ENCODE measurements at regions not wholly inside any gene's neighbourhood (a gene's known extent, or its start where the extent isn't known, plus 50 kb on each side); places are given as distances from the start of the nearest gene placed in this dataset.
"Not testable (repeated sequence)": the region's sequence is repeated elsewhere in the genome, so short reads cannot be mapped to it uniquely, and the experiment has no call there.

DNA sequence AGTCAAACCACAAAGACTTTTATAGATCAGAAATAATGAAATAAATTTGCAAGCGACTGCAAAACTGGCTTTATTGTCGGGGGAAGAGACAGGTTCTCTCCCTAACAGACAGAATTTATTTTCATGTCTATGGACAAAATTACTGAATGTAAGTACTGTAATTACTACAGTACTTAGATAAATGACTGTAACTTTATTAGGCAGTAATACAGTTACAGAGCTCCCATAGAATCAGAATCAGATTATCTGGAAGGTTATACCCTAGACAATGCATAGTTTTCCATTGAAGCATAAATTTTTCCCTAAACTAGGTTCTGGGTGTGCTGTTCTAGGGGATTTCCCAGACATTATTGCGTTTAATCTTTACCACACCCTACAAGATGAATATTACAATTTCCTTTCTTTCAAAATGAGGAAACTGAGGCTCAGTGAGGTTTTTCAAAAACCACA, 114.2 kb downstream of the C12orf75 start:
- H3K4me3 Mint-ChIP-seq (ENCODE audit: unreplicated experiment) = no peak overlapping the region
- H3K9me3 Mint-ChIP-seq (ENCODE audit: unreplicated experiment) = no peaks in the 10 kb centered on the region
- peaks cover 16% of the 10 kb centered on the region for H3K4me1 Mint-ChIP-seq (ENCODE audit: insufficient read depth, unreplicated experiment)
- H3K36me3 Mint-ChIP-seq (ENCODE audit: insufficient read depth, unreplicated experiment) = no peaks in the 10 kb centered on the region
- ChIA-PET POLR2A (interaction anchor here (0.7 kb wide), 1 partner anchor 130 kb away, joined by 3 read pairs; no protein-coding TSS in a partner anchor), CTCF (interaction anchor here (0.6 to 1.4 kb wide), 3 partner anchors 61 to 692 kb away, joined by 3 to 5 read pairs (median 3); no protein-coding TSS in a partner anchor)
- intact Hi-C loops (cut with micrococcal nuclease) = no loop called here
- H3K27ac Mint-ChIP-seq (ENCODE audit: low read depth, unreplicated experiment) = no peak overlapping the region
- no TSS peak for BruUV-seq (replicated peaks)
- no peaks in the 10 kb centered on the region for H3K27me3 Mint-ChIP-seq (ENCODE audit: insufficient read depth, unreplicated experiment)
- TF ChIP-seq, protein P1, sequence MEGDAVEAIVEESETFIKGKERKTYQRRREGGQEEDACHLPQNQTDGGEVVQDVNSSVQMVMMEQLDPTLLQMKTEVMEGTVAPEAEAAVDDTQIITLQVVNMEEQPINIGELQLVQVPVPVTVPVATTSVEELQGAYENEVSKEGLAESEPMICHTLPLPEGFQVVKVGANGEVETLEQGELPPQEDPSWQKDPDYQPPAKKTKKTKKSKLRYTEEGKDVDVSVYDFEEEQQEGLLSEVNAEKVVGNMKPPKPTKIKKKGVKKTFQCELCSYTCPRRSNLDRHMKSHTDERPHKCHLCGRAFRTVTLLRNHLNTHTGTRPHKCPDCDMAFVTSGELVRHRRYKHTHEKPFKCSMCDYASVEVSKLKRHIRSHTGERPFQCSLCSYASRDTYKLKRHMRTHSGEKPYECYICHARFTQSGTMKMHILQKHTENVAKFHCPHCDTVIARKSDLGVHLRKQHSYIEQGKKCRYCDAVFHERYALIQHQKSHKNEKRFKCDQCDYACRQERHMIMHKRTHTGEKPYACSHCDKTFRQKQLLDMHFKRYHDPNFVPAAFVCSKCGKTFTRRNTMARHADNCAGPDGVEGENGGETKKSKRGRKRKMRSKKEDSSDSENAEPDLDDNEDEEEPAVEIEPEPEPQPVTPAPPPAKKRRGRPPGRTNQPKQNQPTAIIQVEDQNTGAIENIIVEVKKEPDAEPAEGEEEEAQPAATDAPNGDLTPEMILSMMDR (IDR thresholded peaks at IDR 0.05; ENCODE audit: unreplicated experiment) = no peak
- no peak for DNase-seq (ENCODE audit: unreplicated experiment)

DNA sequence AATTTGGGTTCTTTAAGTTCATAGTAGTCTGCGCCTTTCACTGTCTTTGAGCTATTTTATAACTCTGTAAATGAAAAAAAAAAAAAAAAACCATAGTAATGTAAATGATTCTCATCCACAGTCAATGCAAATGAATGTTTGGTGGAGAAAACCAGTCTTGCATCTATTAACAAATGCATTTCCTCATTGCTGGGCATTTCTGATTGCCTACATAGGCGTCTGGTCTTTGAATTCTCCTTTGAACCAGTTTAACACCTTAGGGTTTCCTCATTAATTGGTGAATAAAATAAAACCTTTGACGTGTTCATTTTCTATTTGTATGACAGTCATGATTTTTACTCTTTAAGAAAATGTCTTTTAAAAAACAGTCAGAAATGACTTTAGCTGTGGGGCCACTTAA, 114.8 kb downstream of the C12orf75 start:
- TF ChIP-seq, protein P1 (IDR thresholded peaks at IDR 0.05; ENCODE audit: unreplicated experiment) = no peak
- CTCF ChIA-PET = interaction anchor here (0.6 to 1.4 kb wide), 6 partner anchors 26 to 760 kb away, joined by 3 to 5 read pairs (median 3); no protein-coding TSS in a partner anchor
- H3K4me3 Mint-ChIP-seq (ENCODE audit: unreplicated experiment) = no peak overlapping the region
- BruUV-seq (replicated peaks) = no TSS peak
- intact Hi-C loops (cut with micrococcal nuclease) = no loop called here
- no peaks in the 10 kb centered on the region for H3K9me3 Mint-ChIP-seq (ENCODE audit: unreplicated experiment)
- H3K4me1 Mint-ChIP-seq (ENCODE audit: insufficient read depth, unreplicated experiment) = peaks cover 16% of the 10 kb centered on the region
- DNase-seq (ENCODE audit: unreplicated experiment) = no peak
- POLR2A ChIA-PET = interaction anchor here (0.6 to 1.2 kb wide), 4 partner anchors 12 to 1759 kb away, joined by 3 to 5 read pairs (median 3); partner anchors contain the start of gene POLR3B
- H3K36me3 Mint-ChIP-seq (ENCODE audit: insufficient read depth, unreplicated experiment) = no peaks in the 10 kb centered on the region
- no peaks in the 10 kb centered on the region for H3K27me3 Mint-ChIP-seq (ENCODE audit: insufficient read depth, unreplicated experiment)
- H3K27ac Mint-ChIP-seq (ENCODE audit: low read depth, unreplicated experiment) = peak overlapping the region; percentile 73

DNA sequence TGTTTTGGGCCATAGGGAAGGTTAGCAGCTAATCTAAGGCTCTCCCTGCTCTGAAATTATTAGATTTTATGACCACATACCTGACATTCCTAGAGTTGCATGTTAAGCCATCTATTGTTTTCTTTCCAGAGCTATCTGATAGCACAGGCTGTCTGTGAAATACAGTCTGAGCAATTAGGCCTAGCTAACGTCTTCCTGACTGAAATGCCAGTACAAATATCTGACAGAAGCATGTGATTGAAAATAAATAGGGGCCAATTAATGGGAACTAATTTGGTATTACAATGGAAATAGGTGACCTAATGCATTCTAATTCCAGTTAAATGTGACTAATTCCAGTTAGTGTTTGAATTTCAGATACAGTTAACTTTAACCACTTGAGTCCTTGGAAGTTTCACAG, 115.2 kb downstream of the C12orf75 start:
- DNase-seq (ENCODE audit: unreplicated experiment) = no peak
- Mint-ChIP-seq H3K27ac (ENCODE audit: low read depth, unreplicated experiment) (peak overlapping the region; percentile 73), H3K4me1 (ENCODE audit: insufficient read depth, unreplicated experiment) (peaks cover 16% of the 10 kb centered on the region), H3K9me3 (ENCODE audit: unreplicated experiment) (no peaks in the 10 kb centered on the region), H3K36me3 (ENCODE audit: insufficient read depth, unreplicated experiment) (no peaks in the 10 kb centered on the region), H3K4me3 (ENCODE audit: unreplicated experiment) (no peak overlapping the region), H3K27me3 (ENCODE audit: insufficient read depth, unreplicated experiment) (no peaks in the 10 kb centered on the region)
- TF ChIP-seq, protein P1 (IDR thresholded peaks at IDR 0.05; ENCODE audit: unreplicated experiment) = no peak
- POLR2A ChIA-PET = interaction anchor here (0.6 to 1.5 kb wide), 6 partner anchors 12 to 1758 kb away, joined by 3 to 5 read pairs (median 4); partner anchors contain the start of gene POLR3B
- CTCF ChIA-PET = interaction anchor here (0.6 to 1.0 kb wide), 3 partner anchors 26 to 760 kb away, joined by 3 read pairs; no protein-coding TSS in a partner anchor
- BruUV-seq (replicated peaks) = no TSS peak
- intact Hi-C loops (cut with micrococcal nuclease) = no loop called here

DNA sequence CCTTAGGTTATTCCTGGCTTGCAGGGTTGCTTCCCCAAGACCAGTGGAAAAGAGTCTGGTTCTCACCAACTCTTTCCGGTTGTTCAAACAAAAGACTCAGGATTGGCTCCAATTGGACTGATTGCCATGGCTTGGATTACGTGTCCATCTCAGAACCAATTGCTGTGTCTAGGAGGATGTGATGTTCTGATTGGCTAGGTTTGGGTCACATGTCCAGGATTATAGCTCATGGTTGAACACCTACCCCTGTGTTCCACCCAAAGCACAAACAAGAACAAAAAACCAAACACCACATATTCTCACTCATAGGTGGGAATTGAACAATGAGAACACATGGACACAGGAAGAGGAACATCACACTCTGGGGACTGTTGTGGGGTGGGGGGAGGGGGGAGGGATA, 116.0 kb downstream of the C12orf75 start:
- CTCF ChIA-PET = not testable (repeated sequence)

More for the DNA sequence above, 116.0 kb downstream of the C12orf75 start:
- intact Hi-C loops (cut with micrococcal nuclease); H3K27ac Mint-ChIP-seq (ENCODE audit: low read depth, unreplicated experiment); DNase-seq (ENCODE audit: unreplicated experiment); BruUV-seq (replicated peaks); H3K36me3 Mint-ChIP-seq (ENCODE audit: insufficient read depth, unreplicated experiment); H3K27me3 Mint-ChIP-seq (ENCODE audit: insufficient read depth, unreplicated experiment); H3K4me3 Mint-ChIP-seq (ENCODE audit: unreplicated experiment); H3K9me3 Mint-ChIP-seq (ENCODE audit: unreplicated experiment): not testable (repeated sequence)
- peaks cover 16% of the 10 kb centered on the region for H3K4me1 Mint-ChIP-seq (ENCODE audit: insufficient read depth, unreplicated experiment)
- POLR2A ChIA-PET = interaction anchor here (1.0 to 1.5 kb wide), 4 partner anchors 11 to 911 kb away, joined by 3 to 4 read pairs (median 4); partner anchors contain the start of gene POLR3B

Measured in MCF 10A (cell line).